IMR-90 (cell line): ENCODE measurements at regions not wholly inside any gene's neighbourhood (a gene's known extent, or its start where the extent isn't known, plus 50 kb on each side); places are given as distances from the start of the nearest gene placed in this dataset.

Source experiments
- ATAC-seq: fragments of 200-7000 bp; cut with Tn5 transposase; 2 replicates; pipeline ENCODE4 v1.9.1; 2020; ENCODE audit warnings: low read depth, mild to moderate bottlenecking, moderate library complexity
- BruUV-seq: library from RNA; stranded (reverse); fragments of 400-500 nt; replicated peaks from 2 replicates; lab custom pipeline; 2021; lab: Mats Ljungman, UMichigan
- CTCF ChIA-PET: fragments of 300-600 bp; formaldehyde crosslinking; extraction: SDS; loops from one replicate; lab custom pipeline; 2021; ENCODE audit warnings: antibody characterized with exemption; lab: Yijun Ruan, JAX
- POLR2A ChIA-PET: fragments of 300-600 bp; sonication (Branson Sonifier 250); formaldehyde crosslinking; loops from one replicate; lab custom pipeline; 2022; ENCODE audit warnings: antibody characterized with exemption; ENCODE audit not compliant: unreplicated experiment; lab: Charles Lee
- DNase-seq: peaks from one replicate; pipeline ENCODE4 v3.0.0; 2013
- H2AFZ ChIP-seq: replicated peaks from 2 replicates; pipeline ENCODE3; 2013; ENCODE audit warnings: low read length, mild to moderate bottlenecking; ENCODE audit not compliant: poor library complexity
- H2AK5ac ChIP-seq: 2 replicates; pipeline ENCODE4 v1.6.1; 2013; ENCODE audit warnings: low read depth, low read length, inconsistent platforms
- H2AK9ac ChIP-seq: replicated peaks from 2 replicates; pipeline ENCODE3; 2013; ENCODE audit warnings: mild to moderate bottlenecking, low read depth, low read length, moderate library complexity; ENCODE audit not compliant: poor library complexity
- H2BK120ac ChIP-seq: 2 replicates; pipeline ENCODE4 v1.6.1; 2013; ENCODE audit warnings: low read depth, low read length, inconsistent platforms
- H2BK15ac ChIP-seq: 3 replicates; pipeline ENCODE4 v1.6.1; 2013; ENCODE audit warnings: low read depth, low read length, inconsistent platforms
- H2BK20ac ChIP-seq: 2 replicates; pipeline ENCODE4 v1.6.1; 2013; ENCODE audit warnings: low read depth, mild to moderate bottlenecking, inconsistent platforms, low read length, moderate library complexity
- H2BK5ac ChIP-seq: 2 replicates; pipeline ENCODE4 v1.6.1; 2013; ENCODE audit warnings: mild to moderate bottlenecking, low read depth, low read length, inconsistent platforms; ENCODE audit not compliant: poor library complexity, severe bottlenecking
- H3K14ac ChIP-seq: replicated peaks from 2 replicates; pipeline ENCODE4 v1.6.1; 2013; ENCODE audit warnings: low read depth, low read length, inconsistent platforms
- H3K18ac ChIP-seq: 2 replicates; pipeline ENCODE4 v1.6.1; 2013; ENCODE audit warnings: low read depth, low read length, control low read depth
- H3K23ac ChIP-seq: 2 replicates; pipeline ENCODE4 v1.6.1; 2013; ENCODE audit warnings: low read depth, low read length, inconsistent platforms
- H3K27ac ChIP-seq: 2 replicates; pipeline ENCODE4 v1.5.1; 2013; ENCODE audit warnings: mild to moderate bottlenecking, control low read depth, low read length; ENCODE audit not compliant: insufficient read depth
- H3K27me3 ChIP-seq: 2 replicates; pipeline ENCODE4 v1.6.1; 2013; ENCODE audit warnings: low read length; ENCODE audit not compliant: control insufficient read depth, insufficient read depth
- H3K36me3 ChIP-seq: 2 replicates; pipeline ENCODE4 v1.6.1; 2013; ENCODE audit warnings: low read length, mixed read lengths; ENCODE audit not compliant: control insufficient read depth, insufficient read depth
- H3K4ac ChIP-seq: 2 replicates; pipeline ENCODE4 v1.6.1; 2013; ENCODE audit warnings: low read depth, low read length, inconsistent platforms
- H3K4me1 ChIP-seq: 2 replicates; pipeline ENCODE4 v1.6.1; 2013; ENCODE audit warnings: low read length, mixed read lengths; ENCODE audit not compliant: control insufficient read depth, insufficient read depth
- H3K4me2 ChIP-seq: 2 replicates; pipeline ENCODE4 v1.6.1; 2013; ENCODE audit warnings: low read depth, mild to moderate bottlenecking, control low read depth, low read length, moderate library complexity
- H3K4me3 ChIP-seq: 2 replicates; pipeline ENCODE4 v1.5.1; 2013; ENCODE audit warnings: low read depth, mild to moderate bottlenecking, control low read depth, low read length, moderate library complexity; ENCODE audit not compliant: insufficient read depth
- H3K56ac ChIP-seq: 2 replicates; pipeline ENCODE4 v1.6.1; 2013; ENCODE audit warnings: low read length, inconsistent platforms; ENCODE audit not compliant: insufficient read depth; ENCODE audit errors: extremely low read depth
- H3K79me1 ChIP-seq, 2 experiments: 2 replicates each; pipeline ENCODE4 v1.6.1; 2013; ENCODE audit warnings: low read length in 2 of 2, inconsistent platforms in 1 of 2, low read depth in 1 of 2
- H3K9ac ChIP-seq: 2 replicates; pipeline ENCODE4 v1.6.1; 2013; ENCODE audit warnings: low read depth, low read length, control low read depth
- H3K9me1 ChIP-seq: 2 replicates; pipeline ENCODE4 v1.6.1; 2013; ENCODE audit warnings: low read length, inconsistent platforms; ENCODE audit not compliant: insufficient read depth
- H3K9me3 ChIP-seq: 2 replicates; pipeline ENCODE4 v1.6.1; 2013; ENCODE audit warnings: low read length; ENCODE audit not compliant: control insufficient read depth, insufficient read depth
- H4K20me1 ChIP-seq: 2 replicates; pipeline ENCODE4 v1.6.1; 2013; ENCODE audit warnings: low read length, inconsistent platforms; ENCODE audit not compliant: insufficient read depth
- H4K5ac ChIP-seq: 2 replicates; pipeline ENCODE4 v1.6.1; 2013; ENCODE audit warnings: mild to moderate bottlenecking, low read depth, low read length, control low read depth
- H4K8ac ChIP-seq, 2 experiments: 2 replicates each; pipeline ENCODE4 v1.6.1; 2013; ENCODE audit warnings: low read depth in 2 of 2, low read length in 2 of 2, control low read depth in 1 of 2, inconsistent platforms in 1 of 2
- H4K91ac ChIP-seq: 2 replicates; pipeline ENCODE4 v1.6.1; 2013; ENCODE audit warnings: low read depth, low read length, inconsistent platforms; ENCODE audit not compliant: insufficient read depth
- BHLHE40 ChIP-seq: fragments of 150-350 bp; IDR thresholded peaks from 2 replicates; pipeline ENCODE4 v1.6.1; 2016; ENCODE audit warnings: mild to moderate bottlenecking, low read depth, low read length
- CEBPB ChIP-seq: IDR thresholded peaks from 2 replicates; pipeline ENCODE4 v1.6.1; 2012; ENCODE audit warnings: low read depth, low read length, improper control_type of control experiment
- CHD1 ChIP-seq: IDR thresholded peaks from 2 replicates; pipeline ENCODE4 v1.6.1; 2012; ENCODE audit warnings: low read depth, low read length, improper control_type of control experiment
- CTCF ChIP-seq: conservative IDR thresholded peaks from 2 replicates; pipeline ENCODE4 v1.5.1; 2012; ENCODE audit warnings: mild to moderate bottlenecking, low read depth, low read length, improper control_type of control experiment
- ELK1 ChIP-seq: fragments of 150-350 bp; IDR thresholded peaks from 2 replicates; pipeline ENCODE4 v1.6.1; 2016; ENCODE audit warnings: low read depth, mild to moderate bottlenecking, low read length, moderate library complexity, borderline replicate concordance
- FOS ChIP-seq: fragments of 150-350 bp; IDR thresholded peaks from 2 replicates; pipeline ENCODE4 v1.6.1; 2016; ENCODE audit warnings: low read depth, low read length
- MAFK ChIP-seq: IDR thresholded peaks from 2 replicates; pipeline ENCODE4 v1.6.1; 2012; ENCODE audit warnings: low read depth, low read length, improper control_type of control experiment
- MAZ ChIP-seq: IDR thresholded peaks from 2 replicates; pipeline ENCODE4 v1.6.1; 2012; ENCODE audit warnings: low read depth, mild to moderate bottlenecking, low read length, improper control_type of control experiment, moderate library complexity, borderline replicate concordance
- MXI1 ChIP-seq: IDR thresholded peaks from 2 replicates; pipeline ENCODE4 v1.6.1; 2012; ENCODE audit warnings: low read depth, mild to moderate bottlenecking, low read length, moderate library complexity, borderline replicate concordance
- NFE2L2 ChIP-seq: fragments of 150-350 bp; IDR thresholded peaks from 2 replicates; pipeline ENCODE4 v1.6.1; 2016; ENCODE audit warnings: low read depth, mild to moderate bottlenecking, low read length
- POLR2A ChIP-seq: IDR thresholded peaks from 2 replicates; pipeline ENCODE4 v1.6.1; 2012; ENCODE audit warnings: mild to moderate bottlenecking, low read depth, low read length
- RAD21 ChIP-seq: IDR thresholded peaks from 2 replicates; pipeline ENCODE4 v1.6.1; 2012; ENCODE audit warnings: low read length, improper control_type of control experiment
- RCOR1 ChIP-seq: IDR thresholded peaks from 2 replicates; pipeline ENCODE4 v1.6.1; 2012; ENCODE audit warnings: mild to moderate bottlenecking, low read length, improper control_type of control experiment; ENCODE audit not compliant: insufficient replicate concordance
- RFX5 ChIP-seq: IDR thresholded peaks from 2 replicates; pipeline ENCODE4 v1.8.0; 2012; ENCODE audit warnings: low read depth, mild to moderate bottlenecking, low read length, moderate library complexity
- SMC3 ChIP-seq: fragments of 150-350 bp; IDR thresholded peaks from 2 replicates; pipeline ENCODE4 v1.6.1; 2016; ENCODE audit warnings: low read depth, mild to moderate bottlenecking, antibody characterized with exemption, low read length, moderate library complexity
- USF2 ChIP-seq: fragments of 150-350 bp; IDR thresholded peaks from 2 replicates; pipeline ENCODE4 v1.6.1; 2017; ENCODE audit warnings: mild to moderate bottlenecking, antibody characterized with exemption, low read length, low read depth
- WGBS, 2 experiments: methylation state at CpG; one replicate each; pipeline versions ENCODE4 v1.1.5 to v1.1.7; 2013; ENCODE audit warnings: missing lambda C conversion rate in 2 of 2; ENCODE audit not compliant: insufficient read length in 1 of 2; ENCODE audit errors: extremely low coverage in 2 of 2; 5-methylcytosine and 5-hydroxymethylcytosine counted together
- dilution Hi-C: fragments of 300-500 bp; cut with HindIII; formaldehyde crosslinking; loops from one replicate; pipeline ENCODE4 v1.14.3; 2018; ENCODE audit warnings: low sequenced_read_pairs; ENCODE audit not compliant: unreplicated experiment
- in situ Hi-C: fragments of 300-500 bp; cut with MboI; formaldehyde crosslinking; loops from 3 replicates; pipeline ENCODE4 v1.14.3; 2019; ENCODE audit warnings: low sequenced_read_pairs, inconsistent platforms, mixed read lengths
- intact Hi-C: fragments of 100-400 bp; cut with micrococcal nuclease; formaldehyde crosslinking; loops from 2 replicates; pipeline ENCODE4 v1.10.0; 2022

GRCh38 chr3:61439122-61439458, 122.3 kb upstream of the PTPRG start:
- BruUV-seq = no TSS peak
- no peak overlapping the region for H3K27ac ChIP-seq
- in situ Hi-C loops (no loop called here), dilution Hi-C loops (no loop called here), intact Hi-C loops (no loop called here)
- TF ChIP-seq RCOR1 (no peak), USF2 (no peak), CHD1 (no peak), MAFK (no peak), MXI1 (no peak), SMC3 (no peak), NFE2L2 (no peak), BHLHE40 (no peak), MAZ (no peak), RFX5 (no peak), FOS (no peak), ELK1 (no peak), RAD21 (no peak), CTCF (no peak), POLR2A (no peak), CEBPB (no peak)
- H3K27me3 ChIP-seq = no peaks in the 10 kb centered on the region; the same call in 1 of the 2 replicates
- POLR2A ChIA-PET = no interaction called here
- DNase-seq = no peak
- no peak overlapping the region for H3K4me3 ChIP-seq
- no peaks in the 10 kb centered on the region for H3K9me3 ChIP-seq
- H2BK5ac ChIP-seq = no peak overlapping the region
- ATAC-seq = no peak
- no CpG with 5 or more reads among the region's 3 CpGs for WGBS, 2 experiments
- CTCF ChIA-PET = no interaction called here
- no peak overlapping the region for H3K56ac ChIP-seq
- H2BK120ac ChIP-seq = no peak overlapping the region
- no peak overlapping the region for H3K23ac ChIP-seq
- H3K4ac ChIP-seq = no peak overlapping the region
- H3K9ac ChIP-seq = no peak overlapping the region
- no peak overlapping the region for H4K8ac ChIP-seq
- H2AK5ac ChIP-seq = no peak overlapping the region
- no peak overlapping the region for H3K18ac ChIP-seq
- H3K79me1 ChIP-seq = no peaks in the 10 kb centered on the region
- no peak overlapping the region for H4K91ac ChIP-seq
- no peaks in the 10 kb centered on the region for H3K9me1 ChIP-seq
- no peak overlapping the region for H2AFZ ChIP-seq
- no peak overlapping the region for H4K5ac ChIP-seq
- H2AK9ac ChIP-seq = no peak overlapping the region
- H3K4me1 ChIP-seq = no peaks in the 10 kb centered on the region
- no peak overlapping the region for H3K4me2 ChIP-seq
- no peak overlapping the region for H2BK15ac ChIP-seq
- H4K20me1 ChIP-seq = no peaks in the 10 kb centered on the region
- H3K36me3 ChIP-seq = no peaks in the 10 kb centered on the region
- H3K14ac ChIP-seq = no peak overlapping the region
- H2BK20ac ChIP-seq = no peak overlapping the region
